ENCODE measurements at regions not wholly inside any gene's neighbourhood (a gene's known extent, or its start where the extent isn't known, plus 50 kb on each side); places are given as distances from the start of the nearest gene placed in this dataset.
A peak's percentile ranks its signal among the peaks of the same experiment; 100 is the strongest.

- H3K4me3 ChIP-seq: no peak overlapping the region
- no peaks in the 10 kb centered on the region for H3K36me3 ChIP-seq (ENCODE audit: insufficient read depth in 1 of 2, low read depth in 1 of 2)
- peaks cover 78% of the 10 kb centered on the region for H3K4me1 ChIP-seq
- no peaks in the 10 kb centered on the region for H3K9me3 ChIP-seq
- DNase-seq (no peak), ATAC-seq (no peak)
- 93 to 98% (median 94%) methylated on average over 2 of the region's 2 CpGs for WGBS, 3 donors
- no peak for TF ChIP-seq CTCF (IDR thresholded peaks at IDR 0.05)
- peak overlapping the region; percentile 90 for H3K27ac ChIP-seq
- H3K27me3 ChIP-seq (ENCODE audit: insufficient read depth in 3 of 3, low read length in 2 of 3): no peaks in the 10 kb centered on the region
- intact Hi-C loops (cut with DNase I): no loop called here
Observed at GRCh38 chr5:135240781-135241360, 158.2 kb downstream of the MACROH2A1 start.

- no peak for ATAC-seq
- intact Hi-C loops (cut with DNase I): no loop called here
- peak overlapping the region; percentile 17 for H3K27ac ChIP-seq
Observed at GRCh38 chr5:135240283-135240633, 158.8 kb downstream of the MACROH2A1 start.

GRCh38 chr5:135239453-135240282 lies 159.4 kb downstream of the MACROH2A1 start:
- Histone ChIP-seq H3K4me3 (no peak overlapping the region), H3K4me1 (peaks cover 77% of the 10 kb centered on the region), H3K36me3 (ENCODE audit: insufficient read depth in 1 of 2, low read depth in 1 of 2) (no peaks in the 10 kb centered on the region), H3K27me3 (ENCODE audit: insufficient read depth in 3 of 3, low read length in 2 of 3) (no peaks in the 10 kb centered on the region), H3K27ac (peak overlapping the region; percentile 17), H3K9me3 (no peaks in the 10 kb centered on the region)
- ATAC-seq (no peak), DNase-seq (no peak)
- no peak for TF ChIP-seq CTCF (IDR thresholded peaks at IDR 0.05)
- 57 to 68% (median 60%) methylated on average over 11 of the region's 11 CpGs for WGBS, 3 donors
- intact Hi-C loops (cut with DNase I): no loop called here

More at GRCh38 chr5:135240283-135240633, 158.8 kb downstream of the MACROH2A1 start:
- TF ChIP-seq CTCF (IDR thresholded peaks at IDR 0.05): no peak
- DNase-seq: no peak
- H3K4me1 ChIP-seq: peaks cover 76% of the 10 kb centered on the region
- 87 to 93% (median 91%) methylated on average over 3 of the region's 3 CpGs for WGBS, 3 donors
- H3K9me3 ChIP-seq: no peaks in the 10 kb centered on the region
- H3K4me3 ChIP-seq: no peak overlapping the region
- H3K36me3 ChIP-seq (ENCODE audit: insufficient read depth in 1 of 2, low read depth in 1 of 2): no peaks in the 10 kb centered on the region
- no peaks in the 10 kb centered on the region for H3K27me3 ChIP-seq (ENCODE audit: insufficient read depth in 3 of 3, low read length in 2 of 3)

- Histone ChIP-seq H3K27ac (no peak overlapping the region), H3K36me3 (ENCODE audit: insufficient read depth in 1 of 2, low read depth in 1 of 2) (no peaks in the 10 kb centered on the region), H3K27me3 (ENCODE audit: insufficient read depth in 3 of 3, low read length in 2 of 3) (no peaks in the 10 kb centered on the region), H3K4me1 (peaks cover 77% of the 10 kb centered on the region), H3K9me3 (no peaks in the 10 kb centered on the region), H3K4me3 (no peak overlapping the region)
- ATAC-seq (no peak), DNase-seq (no peak)
- WGBS, 3 donors: 84 to 90% (median 85%) methylated on average over 11 of the region's 11 CpGs
- intact Hi-C loops (cut with DNase I): no loop called here
- TF ChIP-seq CTCF (IDR thresholded peaks at IDR 0.05): no peak
Observed at GRCh38 chr5:135238622-135239452, 160.2 kb downstream of the MACROH2A1 start.

Measured in psoas muscle (tissue), 7 donors.